Kidney capillary endothelial cell (primary cell): ENCODE measurements at regions not wholly inside any gene's neighbourhood (a gene's known extent, or its start where the extent isn't known, plus 50 kb on each side); places are given as distances from the start of the nearest gene placed in this dataset.
"Not testable (repeated sequence)": the region's sequence is repeated elsewhere in the genome, so short reads cannot be mapped to it uniquely, and the experiment has no call there.

Experiments
- DNase-seq: peaks from one replicate; pipeline ENCODE4 v3.0.0-alpha.2; 2018; ENCODE audit warnings: low spot score

- DNase-seq = no peak
These were observed 56.1 kb downstream of the CAPZA3 start for GRCh38 chr12:18794000-18794399.

- DNase-seq = no peak
These were observed 59.7 kb downstream of the CAPZA3 start for GRCh38 chr12:18797604-18798003.

- DNase-seq = no peak
These were observed 60.8 kb downstream of the CAPZA3 start for GRCh38 chr12:18798535-18799361.

GRCh38 chr12:18799561-18799960, 61.6 kb downstream of the CAPZA3 start:
- no peak for DNase-seq

GRCh38 chr12:18805516-18806248, 67.8 kb downstream of the CAPZA3 start:
- no peak for DNase-seq

- DNase-seq = no peak
These were observed 69.8 kb downstream of the CAPZA3 start for GRCh38 chr12:18807714-18808113.

GRCh38 chr12:18808221-18808620, 70.3 kb downstream of the CAPZA3 start:
- no peak for DNase-seq

- DNase-seq = no peak
These were observed 72.8 kb downstream of the CAPZA3 start for GRCh38 chr12:18810537-18811253.

- no peak for DNase-seq
These were observed 73.4 kb downstream of the CAPZA3 start for GRCh38 chr12:18811273-18811672.

- no peak for DNase-seq
These were observed 75.8 kb downstream of the CAPZA3 start for GRCh38 chr12:18813753-18814152.

GRCh38 chr12:18818579-18819268, 80.8 kb downstream of the CAPZA3 start:
- no peak for DNase-seq

- DNase-seq = no peak
These were observed 81.6 kb downstream of the CAPZA3 start for GRCh38 chr12:18819484-18819883.

- DNase-seq = no peak
These were observed 85.5 kb downstream of the CAPZA3 start for GRCh38 chr12:18823461-18823860.

- DNase-seq = no peak
These were observed 86.4 kb downstream of the CAPZA3 start for GRCh38 chr12:18824287-18824686.

GRCh38 chr12:18825138-18825537, 87.2 kb downstream of the CAPZA3 start:
- DNase-seq = no peak

GRCh38 chr12:18827913-18828312, 90.0 kb downstream of the CAPZA3 start:
- DNase-seq = no peak

- no peak for DNase-seq
These were observed 90.6 kb downstream of the CAPZA3 start for GRCh38 chr12:18828483-18828882.

- DNase-seq = no peak
These were observed 91.1 kb downstream of the CAPZA3 start for GRCh38 chr12:18828987-18829386.

- DNase-seq = not testable (repeated sequence)
These were observed 95.0 kb downstream of the CAPZA3 start for GRCh38 chr12:18832932-18833331.

- no peak for DNase-seq
These were observed 99.1 kb downstream of the CAPZA3 start for GRCh38 chr12:18837025-18837424.

GRCh38 chr12:18837505-18837904, 99.6 kb downstream of the CAPZA3 start:
- no peak for DNase-seq

GRCh38 chr12:18840997-18841396, 103.1 kb downstream of the CAPZA3 start:
- DNase-seq = not testable (repeated sequence)
